ENCODE measurements at regions not wholly inside any gene's neighbourhood (a gene's known extent, or its start where the extent isn't known, plus 50 kb on each side); places are given as distances from the start of the nearest gene placed in this dataset.

DNA sequence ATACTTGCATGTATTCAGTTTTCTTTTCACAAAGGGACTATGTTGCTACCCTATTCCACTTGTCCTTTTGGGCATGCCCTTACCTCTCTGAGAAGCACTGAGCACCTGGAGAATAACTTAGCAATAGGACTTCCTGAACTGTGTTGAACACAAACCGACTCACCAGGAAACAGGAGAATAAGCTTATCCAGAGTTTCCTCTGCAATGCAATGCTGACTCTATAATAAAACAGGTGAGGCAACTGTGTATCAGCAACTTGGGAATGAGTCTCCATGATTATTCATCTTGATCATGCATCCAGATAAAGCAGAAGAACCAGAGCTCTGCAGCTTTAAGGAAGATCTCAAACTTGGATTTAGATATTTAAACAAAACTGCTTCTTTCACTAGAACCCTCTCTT is 806.5 kb downstream of the IGSF11 start:
- WGBS (ENCODE audit: insufficient coverage, low coverage, missing lambda C conversion rate) = 0% methylated on average over 1 of the region's 1 CpG
- no peak for DNase-seq (ENCODE audit: extremely low read depth in 1 of 4, low spot score in 3 of 4)

DNA sequence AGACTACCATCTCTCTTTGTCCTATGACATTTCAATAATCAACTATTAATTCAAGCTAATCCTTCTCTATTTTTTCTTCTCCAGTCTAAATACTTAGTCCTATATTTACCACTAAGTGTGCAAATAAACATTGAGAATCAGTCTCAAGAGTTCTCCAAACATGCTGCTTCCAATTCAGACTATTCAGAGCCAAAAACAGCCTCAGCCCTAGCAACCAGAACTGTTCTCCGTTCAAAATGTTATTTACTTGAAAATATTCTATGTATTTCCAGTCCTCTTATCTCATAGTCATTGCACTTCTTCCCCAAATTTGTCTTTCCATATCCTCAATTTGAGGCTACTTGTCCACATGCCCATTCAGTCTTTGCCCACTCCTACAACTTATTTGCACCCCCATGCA is 805.5 kb downstream of the IGSF11 start:
- FAIRE-seq (no peak), DNase-seq (ENCODE audit: extremely low read depth in 1 of 4, low spot score in 3 of 4) (no peak), ATAC-seq (no peak)
- ChIA-PET CTCF (ENCODE audit: low intra/inter-chr PET ratio) (no interaction called here), POLR2A (no interaction called here)
- H3K4me1 ChIP-seq (replicated peaks in 1 of 2; ENCODE audit: control insufficient read depth in 2 of 2, insufficient read depth in 2 of 2, low read length in 2 of 2) = no peaks in the 10 kb centered on the region
- H4K20me1 ChIP-seq (replicated peaks; ENCODE audit: control insufficient read depth, insufficient read depth, low read length) = no peaks in the 10 kb centered on the region
- in situ Hi-C loops (cut with MboI) = no loop called here
- intact Hi-C loops (cut with micrococcal nuclease) = no loop called here
- H3K27ac ChIP-seq (ENCODE audit: extremely low read depth, low read depth, low read length) = no peak overlapping the region
- no peaks in the 10 kb centered on the region for H3K27me3 ChIP-seq (ENCODE audit: control insufficient read depth in 2 of 2, insufficient read depth in 2 of 2, low read length in 2 of 2)
- WGBS (ENCODE audit: insufficient coverage, low coverage, missing lambda C conversion rate) = 0% methylated on average over 1 of the region's 1 CpG
- no peaks in the 10 kb centered on the region for H3K9me3 ChIP-seq (replicated peaks; ENCODE audit: control insufficient read depth, insufficient read depth, low read depth, low read length)
- BruUV-seq (replicated peaks) = no TSS peak
- no peaks in the 10 kb centered on the region for H3K9me1 ChIP-seq (ENCODE audit: control insufficient read depth, insufficient read depth, low read length)
- H3K79me2 ChIP-seq (ENCODE audit: control insufficient read depth, insufficient read depth, low read length) = no peaks in the 10 kb centered on the region
- no peak overlapping the region for H3K4me3 ChIP-seq
- H2AFZ ChIP-seq (ENCODE audit: low read depth, low read length) = no peak overlapping the region
- no peak overlapping the region for H3K4me2 ChIP-seq (ENCODE audit: insufficient read depth, low read length)
- H3K36me3 ChIP-seq (ENCODE audit: control insufficient read depth, insufficient read depth, low read length) = no peaks in the 10 kb centered on the region
- no peak overlapping the region for H3K9ac ChIP-seq (ENCODE audit: insufficient read depth in 1 of 2, low read depth in 2 of 2, low read length in 2 of 2)
- TF ChIP-seq, protein P1, sequence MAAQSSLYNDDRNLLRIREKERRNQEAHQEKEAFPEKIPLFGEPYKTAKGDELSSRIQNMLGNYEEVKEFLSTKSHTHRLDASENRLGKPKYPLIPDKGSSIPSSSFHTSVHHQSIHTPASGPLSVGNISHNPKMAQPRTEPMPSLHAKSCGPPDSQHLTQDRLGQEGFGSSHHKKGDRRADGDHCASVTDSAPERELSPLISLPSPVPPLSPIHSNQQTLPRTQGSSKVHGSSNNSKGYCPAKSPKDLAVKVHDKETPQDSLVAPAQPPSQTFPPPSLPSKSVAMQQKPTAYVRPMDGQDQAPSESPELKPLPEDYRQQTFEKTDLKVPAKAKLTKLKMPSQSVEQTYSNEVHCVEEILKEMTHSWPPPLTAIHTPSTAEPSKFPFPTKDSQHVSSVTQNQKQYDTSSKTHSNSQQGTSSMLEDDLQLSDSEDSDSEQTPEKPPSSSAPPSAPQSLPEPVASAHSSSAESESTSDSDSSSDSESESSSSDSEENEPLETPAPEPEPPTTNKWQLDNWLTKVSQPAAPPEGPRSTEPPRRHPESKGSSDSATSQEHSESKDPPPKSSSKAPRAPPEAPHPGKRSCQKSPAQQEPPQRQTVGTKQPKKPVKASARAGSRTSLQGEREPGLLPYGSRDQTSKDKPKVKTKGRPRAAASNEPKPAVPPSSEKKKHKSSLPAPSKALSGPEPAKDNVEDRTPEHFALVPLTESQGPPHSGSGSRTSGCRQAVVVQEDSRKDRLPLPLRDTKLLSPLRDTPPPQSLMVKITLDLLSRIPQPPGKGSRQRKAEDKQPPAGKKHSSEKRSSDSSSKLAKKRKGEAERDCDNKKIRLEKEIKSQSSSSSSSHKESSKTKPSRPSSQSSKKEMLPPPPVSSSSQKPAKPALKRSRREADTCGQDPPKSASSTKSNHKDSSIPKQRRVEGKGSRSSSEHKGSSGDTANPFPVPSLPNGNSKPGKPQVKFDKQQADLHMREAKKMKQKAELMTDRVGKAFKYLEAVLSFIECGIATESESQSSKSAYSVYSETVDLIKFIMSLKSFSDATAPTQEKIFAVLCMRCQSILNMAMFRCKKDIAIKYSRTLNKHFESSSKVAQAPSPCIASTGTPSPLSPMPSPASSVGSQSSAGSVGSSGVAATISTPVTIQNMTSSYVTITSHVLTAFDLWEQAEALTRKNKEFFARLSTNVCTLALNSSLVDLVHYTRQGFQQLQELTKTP (IDR thresholded peaks at IDR 0.05; ENCODE audit: low read depth in 1 of 2, partially characterized antibody in 2 of 2) = no peak
- TF ChIP-seq, protein P2, sequence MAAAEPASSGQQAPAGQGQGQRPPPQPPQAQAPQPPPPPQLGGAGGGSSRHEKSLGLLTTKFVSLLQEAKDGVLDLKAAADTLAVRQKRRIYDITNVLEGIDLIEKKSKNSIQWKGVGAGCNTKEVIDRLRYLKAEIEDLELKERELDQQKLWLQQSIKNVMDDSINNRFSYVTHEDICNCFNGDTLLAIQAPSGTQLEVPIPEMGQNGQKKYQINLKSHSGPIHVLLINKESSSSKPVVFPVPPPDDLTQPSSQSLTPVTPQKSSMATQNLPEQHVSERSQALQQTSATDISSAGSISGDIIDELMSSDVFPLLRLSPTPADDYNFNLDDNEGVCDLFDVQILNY (CRISPR knock-in tag; IDR thresholded peaks at IDR 0.05) = no peak
- TF ChIP-seq DDX20 (tag; IDR thresholded peaks at IDR 0.05; ENCODE audit: low read depth) (no peak), ESRRA (IDR thresholded peaks at IDR 0.05; ENCODE audit: borderline replicate concordance, low read depth) (no peak), ARID2 (IDR thresholded peaks at IDR 0.05) (no peak), RBM34 (IDR thresholded peaks at IDR 0.05; ENCODE audit: borderline replicate concordance, insufficient read depth, low read length) (no peak), ZBTB9 (CRISPR knock-in tag; IDR thresholded peaks at IDR 0.05) (no peak), POLR2AphosphoS2 (IDR thresholded peaks at IDR 0.05; ENCODE audit: low read length) (no peak)

More for the DNA sequence above, 806.5 kb downstream of the IGSF11 start:
- Histone ChIP-seq H3K9me3 (replicated peaks; ENCODE audit: control insufficient read depth, insufficient read depth, low read depth, low read length) (no peaks in the 10 kb centered on the region), H2AFZ (ENCODE audit: low read depth, low read length) (no peak overlapping the region), H3K4me3 (no peak overlapping the region), H3K36me3 (ENCODE audit: control insufficient read depth, insufficient read depth, low read length) (no peaks in the 10 kb centered on the region), H3K9ac (ENCODE audit: insufficient read depth in 1 of 2, low read depth in 2 of 2, low read length in 2 of 2) (no peak overlapping the region), H3K9me1 (ENCODE audit: control insufficient read depth, insufficient read depth, low read length) (no peaks in the 10 kb centered on the region), H4K20me1 (replicated peaks; ENCODE audit: control insufficient read depth, insufficient read depth, low read length) (no peaks in the 10 kb centered on the region), H3K27ac (ENCODE audit: extremely low read depth, low read depth, low read length) (no peak overlapping the region), H3K79me2 (ENCODE audit: control insufficient read depth, insufficient read depth, low read length) (no peaks in the 10 kb centered on the region), H3K4me2 (ENCODE audit: insufficient read depth, low read length) (no peak overlapping the region), H3K27me3 (ENCODE audit: control insufficient read depth in 2 of 2, insufficient read depth in 2 of 2, low read length in 2 of 2) (no peaks in the 10 kb centered on the region), H3K4me1 (replicated peaks in 1 of 2; ENCODE audit: control insufficient read depth in 2 of 2, insufficient read depth in 2 of 2, low read length in 2 of 2) (no peaks in the 10 kb centered on the region)
- no peak for TF ChIP-seq HSF4 (CRISPR knock-in tag; IDR thresholded peaks at IDR 0.05; ENCODE audit: borderline replicate concordance)
- in situ Hi-C loops (cut with MboI) (no loop called here), intact Hi-C loops (cut with micrococcal nuclease) (no loop called here)
- FAIRE-seq (no peak), ATAC-seq (no peak)
- BruUV-seq (replicated peaks) = no TSS peak
- ChIA-PET POLR2A (no interaction called here), CTCF (ENCODE audit: low intra/inter-chr PET ratio) (no interaction called here)

All from K562 (cell line).